ENCODE measurements at regions not wholly inside any gene's neighbourhood (a gene's known extent, or its start where the extent isn't known, plus 50 kb on each side); places are given as distances from the start of the nearest gene placed in this dataset.
"Not testable (repeated sequence)": the region's sequence is repeated elsewhere in the genome, so short reads cannot be mapped to it uniquely, and the experiment has no call there.

- Mint-ChIP-seq H3K9me3 (ENCODE audit: unreplicated experiment) (peaks cover 16% of the 10 kb centered on the region), H3K27me3 (ENCODE audit: unreplicated experiment) (peaks cover 3% of the 10 kb centered on the region), H3K4me3 (ENCODE audit: unreplicated experiment) (no peak overlapping the region), H3K4me1 (ENCODE audit: low read depth, unreplicated experiment) (no peaks in the 10 kb centered on the region), H3K27ac (ENCODE audit: unreplicated experiment) (no peak overlapping the region), H3K36me3 (ENCODE audit: unreplicated experiment) (peaks cover 9% of the 10 kb centered on the region)
- TF ChIP-seq CTCF (IDR thresholded peaks at IDR 0.05; ENCODE audit: partially characterized antibody, unreplicated experiment): no peak
- no peak for DNase-seq
Measured at GRCh38 chr12:34233618-34234017, 211.3 kb downstream of the ALG10 start.

- H3K9me3 Mint-ChIP-seq (ENCODE audit: unreplicated experiment): peaks cover 14% of the 10 kb centered on the region
- no peak for DNase-seq
- H3K27me3 Mint-ChIP-seq (ENCODE audit: unreplicated experiment): peaks cover 7% of the 10 kb centered on the region
- no peak for TF ChIP-seq CTCF (IDR thresholded peaks at IDR 0.05; ENCODE audit: partially characterized antibody, unreplicated experiment)
- no peaks in the 10 kb centered on the region for H3K36me3 Mint-ChIP-seq (ENCODE audit: unreplicated experiment)
- H3K27ac Mint-ChIP-seq (ENCODE audit: unreplicated experiment): no peak overlapping the region
- no peaks in the 10 kb centered on the region for H3K4me1 Mint-ChIP-seq (ENCODE audit: low read depth, unreplicated experiment)
- H3K4me3 Mint-ChIP-seq (ENCODE audit: unreplicated experiment): no peak overlapping the region
Measured at GRCh38 chr12:34236073-34236472, 213.8 kb downstream of the ALG10 start.

GRCh38 chr12:34244608-34245007 lies 222.3 kb downstream of the ALG10 start:
- H3K36me3 Mint-ChIP-seq (ENCODE audit: unreplicated experiment): no peaks in the 10 kb centered on the region
- peaks cover 4% of the 10 kb centered on the region for H3K9me3 Mint-ChIP-seq (ENCODE audit: unreplicated experiment)
- H3K4me1 Mint-ChIP-seq (ENCODE audit: low read depth, unreplicated experiment): no peaks in the 10 kb centered on the region

GRCh38 chr12:34249271-34249670 lies 227.0 kb downstream of the ALG10 start:
- no peaks in the 10 kb centered on the region for H3K36me3 Mint-ChIP-seq (ENCODE audit: unreplicated experiment)
- H3K9me3 Mint-ChIP-seq (ENCODE audit: unreplicated experiment): peaks cover 2% of the 10 kb centered on the region
- no peak overlapping the region for H3K4me3 Mint-ChIP-seq (ENCODE audit: unreplicated experiment)
- no peak overlapping the region for H3K27ac Mint-ChIP-seq (ENCODE audit: unreplicated experiment)
- DNase-seq: no peak
- TF ChIP-seq CTCF (IDR thresholded peaks at IDR 0.05; ENCODE audit: partially characterized antibody, unreplicated experiment): no peak
- H3K4me1 Mint-ChIP-seq (ENCODE audit: low read depth, unreplicated experiment): no peaks in the 10 kb centered on the region
- no peaks in the 10 kb centered on the region for H3K27me3 Mint-ChIP-seq (ENCODE audit: unreplicated experiment)

More at GRCh38 chr12:34244608-34245007, 222.3 kb downstream of the ALG10 start:
- no peak for DNase-seq
- no peak for TF ChIP-seq CTCF (IDR thresholded peaks at IDR 0.05; ENCODE audit: partially characterized antibody, unreplicated experiment)
- Mint-ChIP-seq H3K27me3 (ENCODE audit: unreplicated experiment) (peaks cover 4% of the 10 kb centered on the region), H3K4me3 (ENCODE audit: unreplicated experiment) (no peak overlapping the region), H3K27ac (ENCODE audit: unreplicated experiment) (no peak overlapping the region)

- H3K4me3 Mint-ChIP-seq (ENCODE audit: unreplicated experiment); H3K9me3 Mint-ChIP-seq (ENCODE audit: unreplicated experiment); H3K36me3 Mint-ChIP-seq (ENCODE audit: unreplicated experiment); H3K4me1 Mint-ChIP-seq (ENCODE audit: low read depth, unreplicated experiment); H3K27me3 Mint-ChIP-seq (ENCODE audit: unreplicated experiment); DNase-seq; H3K27ac Mint-ChIP-seq (ENCODE audit: unreplicated experiment): not testable (repeated sequence)
Measured at GRCh38 chr12:34251879-34252278, 229.6 kb downstream of the ALG10 start.

- H3K4me1 Mint-ChIP-seq (ENCODE audit: low read depth, unreplicated experiment): no peaks in the 10 kb centered on the region
- peaks cover 2% of the 10 kb centered on the region for H3K9me3 Mint-ChIP-seq (ENCODE audit: unreplicated experiment)
- no peaks in the 10 kb centered on the region for H3K27me3 Mint-ChIP-seq (ENCODE audit: unreplicated experiment)
- no peaks in the 10 kb centered on the region for H3K36me3 Mint-ChIP-seq (ENCODE audit: unreplicated experiment)
- no peak overlapping the region for H3K27ac Mint-ChIP-seq (ENCODE audit: unreplicated experiment)
- DNase-seq: no peak
- TF ChIP-seq CTCF (IDR thresholded peaks at IDR 0.05; ENCODE audit: partially characterized antibody, unreplicated experiment): no peak
- H3K4me3 Mint-ChIP-seq (ENCODE audit: unreplicated experiment): no peak overlapping the region
Measured at GRCh38 chr12:34253674-34254073, 231.4 kb downstream of the ALG10 start.
